MM.1S (cell line): ENCODE measurements at regions not wholly inside any gene's neighbourhood (a gene's known extent, or its start where the extent isn't known, plus 50 kb on each side); places are given as distances from the start of the nearest gene placed in this dataset.

Experiments
- EZH2 ChIP-seq: fragments of 300-600 bp; sonication (generic); optimal IDR thresholded peaks from 2 replicates; pipeline ENCODE3; 2017; ENCODE audit warnings: low read depth, mild to moderate bottlenecking, antibody characterized with exemption, low read length, mixed read lengths
- EZH2phosphoT487 ChIP-seq: fragments of 300-600 bp; sonication (generic); IDR thresholded peaks from 2 replicates; pipeline ENCODE4 v1.6.1; 2018; ENCODE audit warnings: antibody characterized with exemption, low read length
- TF ChIP-seq, protein P1 (sequence below): fragments of 300-600 bp; sonication (generic); IDR thresholded peaks from 2 replicates; pipeline ENCODE4 v1.5.1; 2016; ENCODE audit warnings: antibody characterized with exemption, low read length, mixed read lengths

DNA sequence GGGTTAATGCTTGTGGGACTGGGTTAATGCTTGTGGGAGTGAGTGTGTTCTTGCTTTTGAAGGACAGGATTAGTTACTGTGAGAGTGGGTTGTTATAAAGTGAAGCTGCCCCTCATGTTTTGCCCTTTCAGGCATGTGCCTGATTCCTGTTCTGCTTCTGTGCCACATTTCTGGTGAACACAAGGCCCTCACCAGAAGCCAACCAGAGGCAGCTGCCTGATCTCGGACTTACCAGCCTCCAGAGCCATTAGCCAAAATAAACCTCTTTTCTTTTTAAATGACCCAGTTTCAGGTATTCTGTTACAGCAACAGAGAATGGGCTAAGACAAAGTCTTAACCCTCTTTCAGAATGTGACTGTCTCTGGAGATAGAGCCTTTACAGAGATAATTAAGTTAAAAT lies 113.3 kb upstream of the TMTC4 start:
- TF ChIP-seq, protein P1, sequence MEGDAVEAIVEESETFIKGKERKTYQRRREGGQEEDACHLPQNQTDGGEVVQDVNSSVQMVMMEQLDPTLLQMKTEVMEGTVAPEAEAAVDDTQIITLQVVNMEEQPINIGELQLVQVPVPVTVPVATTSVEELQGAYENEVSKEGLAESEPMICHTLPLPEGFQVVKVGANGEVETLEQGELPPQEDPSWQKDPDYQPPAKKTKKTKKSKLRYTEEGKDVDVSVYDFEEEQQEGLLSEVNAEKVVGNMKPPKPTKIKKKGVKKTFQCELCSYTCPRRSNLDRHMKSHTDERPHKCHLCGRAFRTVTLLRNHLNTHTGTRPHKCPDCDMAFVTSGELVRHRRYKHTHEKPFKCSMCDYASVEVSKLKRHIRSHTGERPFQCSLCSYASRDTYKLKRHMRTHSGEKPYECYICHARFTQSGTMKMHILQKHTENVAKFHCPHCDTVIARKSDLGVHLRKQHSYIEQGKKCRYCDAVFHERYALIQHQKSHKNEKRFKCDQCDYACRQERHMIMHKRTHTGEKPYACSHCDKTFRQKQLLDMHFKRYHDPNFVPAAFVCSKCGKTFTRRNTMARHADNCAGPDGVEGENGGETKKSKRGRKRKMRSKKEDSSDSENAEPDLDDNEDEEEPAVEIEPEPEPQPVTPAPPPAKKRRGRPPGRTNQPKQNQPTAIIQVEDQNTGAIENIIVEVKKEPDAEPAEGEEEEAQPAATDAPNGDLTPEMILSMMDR = no peak
- TF ChIP-seq EZH2 (no peak), EZH2phosphoT487 (no peak)
